GM12865 (cell line): ENCODE measurements at regions not wholly inside any gene's neighbourhood (a gene's known extent, or its start where the extent isn't known, plus 50 kb on each side); places are given as distances from the start of the nearest gene placed in this dataset.

Experiments
- DNase-seq: peaks from one replicate; pipeline ENCODE4 v3.0.0; 2010; ENCODE audit warnings: low read depth
- H3K4me3 ChIP-seq: 2 replicates; pipeline ENCODE4 v1.5.1; 2011; ENCODE audit warnings: mild to moderate bottlenecking, low read depth, low read length, control low read depth
- CTCF ChIP-seq: IDR thresholded peaks from 2 replicates; pipeline ENCODE4 v1.5.1; 2011; ENCODE audit warnings: low read length, control low read depth, low read depth, inconsistent platforms; ENCODE audit not compliant: insufficient read depth; ENCODE audit errors: missing control alignments

- DNase-seq = no peak
- no peak for TF ChIP-seq CTCF
- no peak overlapping the region for H3K4me3 ChIP-seq
Observed at GRCh38 chr15:94535298-94536048, 304.1 kb downstream of the MCTP2 start.

DNA sequence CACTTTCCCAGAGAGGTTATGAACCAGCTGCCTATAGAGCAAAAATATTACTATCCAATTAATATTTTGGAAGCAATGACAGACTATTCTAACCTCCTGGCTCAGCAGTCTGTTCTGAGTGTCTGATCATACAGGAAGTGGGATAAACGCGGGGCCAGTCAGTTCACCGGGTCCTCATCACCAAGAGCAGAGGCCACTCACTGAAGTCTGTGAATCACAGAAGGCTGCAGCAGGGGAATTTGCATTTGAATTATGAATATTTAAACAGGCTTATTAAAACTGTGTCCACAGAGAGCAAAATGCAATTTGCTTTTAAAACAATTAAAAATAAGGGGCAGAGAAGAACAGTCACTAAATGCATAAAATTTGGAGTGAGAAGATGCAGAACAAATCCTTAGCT is 305.2 kb downstream of the MCTP2 start:
- no peak for TF ChIP-seq CTCF
- no peak overlapping the region for H3K4me3 ChIP-seq
- no peak for DNase-seq

DNA sequence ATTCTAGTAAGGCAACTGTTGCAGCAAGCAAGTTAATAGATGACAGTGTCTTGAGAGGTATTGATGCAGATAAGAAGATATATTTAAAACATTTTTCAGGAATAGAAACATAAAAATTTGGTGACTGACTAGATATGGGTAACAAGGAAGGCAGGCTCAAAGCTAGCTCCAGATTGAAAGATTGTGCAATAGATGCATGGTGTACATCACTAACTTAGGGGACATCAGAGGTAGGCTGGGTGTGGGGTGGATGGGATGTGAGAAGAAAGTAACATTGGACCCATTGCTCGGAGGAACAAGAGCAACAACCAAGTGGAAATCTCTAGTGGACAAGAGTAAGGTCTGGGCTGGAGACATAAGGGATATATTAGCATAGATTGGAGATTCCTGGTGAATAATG is 306.9 kb downstream of the MCTP2 start:
- H3K4me3 ChIP-seq = no peak overlapping the region
- no peak for DNase-seq
- no peak for TF ChIP-seq CTCF

GRCh38 chr15:94542391-94542790 is 311.0 kb downstream of the MCTP2 start:
- DNase-seq = no peak
- TF ChIP-seq CTCF = no peak
- H3K4me3 ChIP-seq = no peak overlapping the region

DNA sequence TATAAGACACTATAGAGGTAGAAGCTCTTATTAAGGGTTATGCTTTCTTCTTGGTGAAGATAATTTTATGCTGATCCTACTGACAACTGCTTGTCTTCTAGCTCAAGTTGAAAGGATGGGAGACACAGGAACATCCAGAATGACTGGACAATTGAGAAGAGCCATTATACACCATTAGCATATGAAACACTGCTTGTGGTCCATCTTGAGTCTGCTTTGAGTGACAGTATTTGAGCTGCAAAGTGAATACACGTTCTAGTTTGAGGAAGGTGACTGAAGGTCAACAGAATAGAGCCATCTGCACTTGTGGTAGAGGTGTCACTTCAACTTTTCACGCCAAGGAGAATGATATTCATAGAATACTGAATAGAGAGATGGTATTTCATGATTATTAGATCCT is 315.4 kb downstream of the MCTP2 start:
- H3K4me3 ChIP-seq = no peak overlapping the region
- DNase-seq = no peak
- no peak for TF ChIP-seq CTCF

DNA sequence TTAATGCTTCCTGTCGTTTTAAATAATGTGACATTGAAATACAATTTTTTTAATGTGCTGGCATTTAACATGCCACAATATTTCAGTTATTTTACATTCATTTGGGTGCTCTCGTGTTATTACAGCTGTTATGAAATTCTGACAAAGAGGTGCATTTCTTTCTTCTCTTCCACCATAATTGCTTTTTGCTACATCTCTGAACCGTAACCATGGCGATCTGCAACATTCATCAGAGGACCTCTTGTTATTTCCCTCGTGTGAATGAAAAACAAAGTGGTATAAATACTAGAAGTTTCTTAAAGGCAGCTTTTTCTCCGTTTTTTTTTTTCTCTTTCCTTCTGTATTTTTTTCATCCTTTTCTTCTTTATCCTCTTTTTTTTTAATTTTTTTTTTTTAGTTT is 316.4 kb downstream of the MCTP2 start:
- no peak for TF ChIP-seq CTCF
- DNase-seq = no peak
- no peak overlapping the region for H3K4me3 ChIP-seq
